Mucosa of descending colon (tissue), 3 donors: ENCODE measurements at regions not wholly inside any gene's neighbourhood (a gene's known extent, or its start where the extent isn't known, plus 50 kb on each side); places are given as distances from the start of the nearest gene placed in this dataset.

ENCODE experiments used
- ATAC-seq: fragments of 200-7000 bp; cut with Tn5 transposase; one replicate; pipeline ENCODE4 v1.9.1; 2020; ENCODE audit warnings: mild to moderate bottlenecking, moderate library complexity
- DNase-seq, 3 donors: peaks; one replicate each; pipeline ENCODE4 v3.0.0-alpha.2; 2020
- H3K36me3 ChIP-seq: fragments of 200-600 bp; one replicate; pipeline ENCODE4 v1.8.0; 2021; ENCODE audit warnings: low read depth, mild to moderate bottlenecking
- H3K4me1 ChIP-seq: fragments of 200-600 bp; one replicate; pipeline ENCODE4 v1.8.0; 2021; ENCODE audit warnings: low read depth, mild to moderate bottlenecking
- H3K4me3 ChIP-seq: fragments of 200-600 bp; one replicate; pipeline ENCODE4 v1.8.0; 2021; ENCODE audit warnings: mild to moderate bottlenecking
- H3K9me3 ChIP-seq: fragments of 200-600 bp; one replicate; pipeline ENCODE4 v1.8.0; 2021; ENCODE audit warnings: mild to moderate bottlenecking
- intact Hi-C, 2 donors: fragments of 100-400 bp; cut with DNase I in 1 of 2; cut with micrococcal nuclease in 1 of 2; formaldehyde crosslinking; loops; one replicate each; pipeline versions ENCODE4 v1.11.0 to v1.11.1; 2022; cut with DNase I, micrococcal nuclease
- TF ChIP-seq, protein P1 (sequence below): fragments of 200-600 bp; IDR thresholded peaks from one replicate; pipeline ENCODE4 v1.8.0; 2022; ENCODE audit warnings: antibody characterized with exemption, mild to moderate bottlenecking
- donor health status: DM: no; HTN: no; CAD: no; lungs with moderate emphysema.
- donor health status: DM: no; HTN: no; CAD: no.
- donor health status: DM: no; HTN: yes; CAD: no.

DNA sequence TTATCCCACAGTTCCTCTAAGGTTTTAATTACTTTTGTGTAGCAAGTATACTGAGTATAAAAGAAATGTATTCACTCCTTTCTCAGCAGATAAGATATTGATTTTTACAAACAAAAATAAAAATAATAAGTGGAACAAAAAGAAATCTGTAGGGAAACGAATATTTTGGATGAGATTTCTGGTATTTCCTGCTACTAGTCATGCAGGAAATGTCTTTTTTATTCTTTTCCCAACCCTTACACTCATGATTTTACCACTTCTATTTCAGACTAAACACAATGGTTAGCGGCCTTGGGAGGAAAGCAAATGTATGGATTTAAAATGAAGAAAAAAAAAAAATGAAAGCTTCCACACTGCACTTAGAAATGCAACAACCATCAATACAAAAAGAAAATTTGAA is 580.5 kb upstream of the MARCKS start:
- Histone ChIP-seq H3K4me3 (no peak overlapping the region), H3K9me3 (no peaks in the 10 kb centered on the region), H3K36me3 (no peaks in the 10 kb centered on the region), H3K4me1 (no peaks in the 10 kb centered on the region)
- DNase-seq (no peak), ATAC-seq (no peak)
- TF ChIP-seq, protein P1, sequence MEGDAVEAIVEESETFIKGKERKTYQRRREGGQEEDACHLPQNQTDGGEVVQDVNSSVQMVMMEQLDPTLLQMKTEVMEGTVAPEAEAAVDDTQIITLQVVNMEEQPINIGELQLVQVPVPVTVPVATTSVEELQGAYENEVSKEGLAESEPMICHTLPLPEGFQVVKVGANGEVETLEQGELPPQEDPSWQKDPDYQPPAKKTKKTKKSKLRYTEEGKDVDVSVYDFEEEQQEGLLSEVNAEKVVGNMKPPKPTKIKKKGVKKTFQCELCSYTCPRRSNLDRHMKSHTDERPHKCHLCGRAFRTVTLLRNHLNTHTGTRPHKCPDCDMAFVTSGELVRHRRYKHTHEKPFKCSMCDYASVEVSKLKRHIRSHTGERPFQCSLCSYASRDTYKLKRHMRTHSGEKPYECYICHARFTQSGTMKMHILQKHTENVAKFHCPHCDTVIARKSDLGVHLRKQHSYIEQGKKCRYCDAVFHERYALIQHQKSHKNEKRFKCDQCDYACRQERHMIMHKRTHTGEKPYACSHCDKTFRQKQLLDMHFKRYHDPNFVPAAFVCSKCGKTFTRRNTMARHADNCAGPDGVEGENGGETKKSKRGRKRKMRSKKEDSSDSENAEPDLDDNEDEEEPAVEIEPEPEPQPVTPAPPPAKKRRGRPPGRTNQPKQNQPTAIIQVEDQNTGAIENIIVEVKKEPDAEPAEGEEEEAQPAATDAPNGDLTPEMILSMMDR: no peak
- intact Hi-C loops: loop anchor here in 1 of 2 donors (2.0 kb wide), 1 partner anchor 68 kb away; no protein-coding TSS in a partner anchor

- TF ChIP-seq, protein P1: no peak
- ATAC-seq (no peak), DNase-seq (no peak)
- Histone ChIP-seq H3K4me1 (no peaks in the 10 kb centered on the region), H3K36me3 (no peaks in the 10 kb centered on the region), H3K4me3 (no peak overlapping the region), H3K9me3 (no peaks in the 10 kb centered on the region)
- intact Hi-C loops: loop anchor here in 1 of 2 donors (2.0 kb wide), 1 partner anchor 68 kb away; no protein-coding TSS in a partner anchor
These were observed 580.0 kb upstream of the MARCKS start for GRCh38 chr6:113277111-113277510.

DNA sequence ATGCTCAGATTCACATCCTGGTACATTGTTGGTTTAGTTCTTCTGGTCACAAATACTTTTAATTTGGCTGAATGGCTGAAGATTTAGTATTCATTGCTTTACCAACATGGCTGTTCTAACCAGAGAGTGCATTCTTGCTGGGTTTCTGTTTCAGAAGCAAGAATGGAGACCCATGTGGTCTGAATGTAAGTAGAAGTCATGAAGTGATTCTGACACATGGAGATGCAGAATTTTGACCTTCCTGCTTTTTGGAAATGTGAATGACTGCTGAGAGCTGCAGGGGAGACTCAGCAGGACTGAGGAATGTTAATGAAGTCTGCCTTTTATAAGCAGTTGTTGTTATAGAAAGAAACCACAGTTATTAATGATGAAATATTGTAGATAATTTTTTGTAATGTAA is 576.1 kb upstream of the MARCKS start:
- ATAC-seq (no peak), DNase-seq (no peak)
- Histone ChIP-seq H3K36me3 (no peaks in the 10 kb centered on the region), H3K9me3 (no peaks in the 10 kb centered on the region), H3K4me1 (no peaks in the 10 kb centered on the region), H3K4me3 (no peak overlapping the region)
- TF ChIP-seq, protein P1: no peak
- intact Hi-C loops: no loop called here

GRCh38 chr6:113281431-113281830 is 575.7 kb upstream of the MARCKS start:
- ATAC-seq: no peak

GRCh38 chr6:113287396-113287795 is 569.7 kb upstream of the MARCKS start:
- Histone ChIP-seq H3K4me3 (no peak overlapping the region), H3K4me1 (no peaks in the 10 kb centered on the region), H3K9me3 (no peaks in the 10 kb centered on the region), H3K36me3 (no peaks in the 10 kb centered on the region)
- no peak for ATAC-seq
- DNase-seq: no peak
- intact Hi-C loops: no loop called here
- TF ChIP-seq, protein P1: no peak

More at GRCh38 chr6:113281431-113281830, 575.7 kb upstream of the MARCKS start:
- H3K4me1 ChIP-seq: no peaks in the 10 kb centered on the region
- H3K9me3 ChIP-seq: no peaks in the 10 kb centered on the region
- H3K4me3 ChIP-seq: no peak overlapping the region
- DNase-seq: no peak
- TF ChIP-seq, protein P1: no peak
- H3K36me3 ChIP-seq: no peaks in the 10 kb centered on the region
- intact Hi-C loops: no loop called here

- Histone ChIP-seq H3K36me3 (no peaks in the 10 kb centered on the region), H3K9me3 (no peaks in the 10 kb centered on the region), H3K4me1 (no peaks in the 10 kb centered on the region), H3K4me3 (no peak overlapping the region)
- ATAC-seq: no peak
- no peak for DNase-seq
- intact Hi-C loops: no loop called here
- TF ChIP-seq, protein P1: no peak
These were observed 568.7 kb upstream of the MARCKS start for GRCh38 chr6:113288409-113288808.
